Fibroblast of lung (primary cell): ENCODE measurements at regions not wholly inside any gene's neighbourhood (a gene's known extent, or its start where the extent isn't known, plus 50 kb on each side); places are given as distances from the start of the nearest gene placed in this dataset.
"Not testable (repeated sequence)": the region's sequence is repeated elsewhere in the genome, so short reads cannot be mapped to it uniquely, and the experiment has no call there.

Experiments used
- CTCF ChIP-seq, 2 donors: IDR thresholded peaks in 1 of 2; conservative IDR thresholded peaks in 1 of 2; 1 replicate in 1 of 2; 2 replicates in 1 of 2; pipeline ENCODE4 v1.5.1; 2011 to 2012; ENCODE audit warnings: low read length in 2 of 2, control low read depth in 1 of 2, inconsistent platforms in 1 of 2, low read depth in 1 of 2, mild to moderate bottlenecking in 1 of 2
- EZH2 ChIP-seq: IDR thresholded peaks from 2 replicates; pipeline ENCODE4 v1.5.1; 2012; ENCODE audit warnings: low read length, control low read depth, mild to moderate bottlenecking; ENCODE audit errors: missing control alignments

DNA sequence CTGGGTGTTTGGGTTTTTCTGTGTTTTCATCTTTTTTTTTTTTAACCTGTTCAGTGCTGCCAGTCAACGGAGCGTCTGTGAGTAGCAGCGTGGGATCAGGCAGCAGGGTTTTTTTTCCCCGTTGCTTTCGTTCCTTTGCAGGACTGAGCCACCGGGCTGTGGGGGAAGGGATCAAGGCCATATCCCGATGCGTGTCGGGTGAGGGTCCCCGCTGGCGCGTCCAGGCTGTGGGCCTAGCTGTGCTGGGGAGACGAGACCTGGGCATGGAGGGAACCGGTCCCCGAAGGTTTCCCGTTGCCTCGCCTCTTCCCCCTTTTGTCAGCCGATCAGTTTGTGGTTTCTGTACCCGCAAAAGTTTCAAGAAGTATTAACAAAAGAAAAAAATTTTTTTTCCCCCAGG, 218.1 kb downstream of the POTED start:
- not testable (repeated sequence) for TF ChIP-seq CTCF (conservative IDR thresholded peaks at IDR 0.05 in 1 of 2, IDR thresholded peaks at IDR 0.05 in 1 of 2; ENCODE audit: low read depth in 1 of 2, low read length in 2 of 2); EZH2
